GM18909 (cell line): ENCODE measurements at regions not wholly inside any gene's neighbourhood (a gene's known extent, or its start where the extent isn't known, plus 50 kb on each side); places are given as distances from the start of the nearest gene placed in this dataset.
"Not testable (repeated sequence)": the region's sequence is repeated elsewhere in the genome, so short reads cannot be mapped to it uniquely, and the experiment has no call there.

Source experiments
- ATAC-seq: cut with Tn5 transposase; IDR thresholded peaks from one replicate; pipeline ENCODE4 v1.9.1; 2021; ENCODE audit warnings: mild to moderate bottlenecking; ENCODE audit not compliant: unreplicated experiment, poor library complexity

- ATAC-seq, result no peak
These were observed 319.4 kb upstream of the STAC start for GRCh38 chr3:36060950-36061349.

DNA sequence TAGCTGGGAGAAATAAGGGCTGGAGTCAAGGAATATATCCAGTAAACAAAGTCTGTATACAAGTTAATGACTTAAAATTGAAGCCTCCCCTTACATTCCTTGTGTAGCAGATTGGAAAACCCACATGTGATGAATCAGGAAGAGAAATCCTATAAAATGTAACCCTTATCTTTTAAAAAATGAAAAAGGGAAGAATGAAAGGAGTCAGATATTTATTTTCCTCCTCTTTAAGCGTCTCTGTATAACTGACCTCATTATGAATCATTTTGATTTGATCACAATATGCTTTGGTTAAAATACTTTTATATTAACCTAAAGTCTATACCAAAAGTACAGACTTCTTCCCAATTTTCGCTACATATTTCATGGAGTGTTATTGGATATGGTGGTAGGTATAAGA lies 316.3 kb upstream of the STAC start:
- ATAC-seq, result no peak

DNA sequence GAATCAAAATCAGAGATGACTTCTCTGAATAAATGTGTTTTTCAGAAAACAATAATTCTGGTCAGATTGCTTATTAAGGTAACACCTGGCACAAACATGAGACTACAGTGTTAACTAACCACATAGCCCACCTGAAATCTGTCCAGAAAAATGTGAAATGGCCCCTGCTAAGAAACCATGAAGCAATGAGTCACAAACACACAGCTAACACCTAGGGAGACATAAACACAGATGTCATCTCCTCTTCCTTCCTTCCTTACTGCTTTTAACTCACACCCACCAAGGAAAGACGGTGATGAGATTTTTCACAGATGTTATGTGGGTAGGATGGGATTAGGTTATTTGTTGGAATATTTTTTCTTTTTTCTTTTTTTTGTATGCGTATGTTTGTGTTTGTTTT lies 315.0 kb upstream of the STAC start:
- ATAC-seq, result no peak

GRCh38 chr3:36075491-36075890 lies 304.8 kb upstream of the STAC start:
- no peak for ATAC-seq

- ATAC-seq, result no peak
These were observed 303.0 kb upstream of the STAC start for GRCh38 chr3:36077320-36077719.

DNA sequence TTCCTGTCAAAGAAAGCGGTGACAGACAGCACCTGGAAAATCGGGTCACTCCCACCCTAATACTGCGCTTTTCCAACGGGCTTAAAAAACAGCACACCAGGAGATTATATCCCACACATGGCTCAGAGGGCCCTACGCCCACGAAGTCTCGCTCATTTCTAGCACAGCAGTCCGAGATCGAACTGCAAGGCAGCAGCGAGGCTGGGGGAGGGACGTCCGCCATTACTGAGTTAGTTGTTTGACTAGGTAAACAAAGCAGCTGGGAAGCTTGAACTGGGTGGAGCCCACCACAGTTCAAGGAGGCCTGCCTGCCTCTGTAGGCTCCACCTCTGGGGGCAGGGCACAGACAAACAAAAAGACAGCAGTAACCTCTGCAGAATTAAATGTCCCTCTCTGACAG lies 297.3 kb upstream of the STAC start:
- not testable (repeated sequence) for ATAC-seq

GRCh38 chr3:36095238-36095637 lies 285.1 kb upstream of the STAC start:
- peak; percentile 74 for ATAC-seq

GRCh38 chr3:36097209-36097608 lies 283.1 kb upstream of the STAC start:
- ATAC-seq, result no peak

DNA sequence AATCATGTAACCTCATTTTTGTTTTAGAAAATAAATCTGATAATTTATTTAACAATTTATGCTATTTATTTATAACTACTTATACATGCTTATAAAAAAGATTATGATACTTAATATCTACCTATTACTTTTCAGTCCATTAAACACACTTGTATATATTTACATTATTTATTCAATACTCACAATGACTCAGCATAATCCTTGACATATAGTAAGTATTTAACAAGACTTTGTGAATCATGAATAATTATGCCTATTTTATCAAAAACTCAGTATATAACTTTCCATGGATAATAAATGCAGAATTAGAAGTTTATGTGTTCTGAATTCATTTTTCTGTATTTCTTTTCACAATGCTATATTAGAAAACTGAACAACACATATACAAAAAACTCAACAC lies 266.0 kb upstream of the STAC start:
- no peak for ATAC-seq

DNA sequence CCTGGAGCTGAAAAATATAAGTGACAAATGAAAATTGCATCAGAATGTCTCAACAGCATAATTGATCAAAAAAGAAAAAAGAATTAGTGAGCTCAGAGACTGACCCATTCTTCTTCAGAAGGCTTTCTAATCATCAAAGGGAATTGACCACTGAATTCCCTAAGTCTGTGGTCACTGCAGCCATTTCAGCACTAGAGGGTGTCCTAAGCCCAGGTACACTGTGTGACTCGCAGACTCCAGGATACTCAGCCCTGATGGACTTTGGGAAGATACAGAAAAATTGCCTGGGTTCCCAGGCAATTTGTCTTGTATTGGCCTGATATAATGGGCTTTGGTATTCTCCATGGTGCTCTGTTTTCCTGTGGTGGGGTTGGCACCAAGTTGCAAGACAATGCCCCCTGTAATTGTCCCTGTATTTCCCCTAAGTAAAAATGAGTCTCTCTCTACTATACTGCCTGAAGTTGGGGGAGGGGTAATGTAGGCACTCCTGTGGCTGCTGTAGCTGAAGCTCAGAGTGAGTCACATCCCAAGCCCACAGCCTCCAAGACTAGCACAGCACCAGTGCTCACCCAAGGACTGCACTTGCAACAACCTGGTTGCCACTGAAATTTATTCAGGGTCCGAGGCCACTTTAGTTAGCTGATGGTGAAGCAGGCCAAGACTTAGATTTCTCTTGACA lies 256.0 kb upstream of the STAC start:
- ATAC-seq, result no peak

DNA sequence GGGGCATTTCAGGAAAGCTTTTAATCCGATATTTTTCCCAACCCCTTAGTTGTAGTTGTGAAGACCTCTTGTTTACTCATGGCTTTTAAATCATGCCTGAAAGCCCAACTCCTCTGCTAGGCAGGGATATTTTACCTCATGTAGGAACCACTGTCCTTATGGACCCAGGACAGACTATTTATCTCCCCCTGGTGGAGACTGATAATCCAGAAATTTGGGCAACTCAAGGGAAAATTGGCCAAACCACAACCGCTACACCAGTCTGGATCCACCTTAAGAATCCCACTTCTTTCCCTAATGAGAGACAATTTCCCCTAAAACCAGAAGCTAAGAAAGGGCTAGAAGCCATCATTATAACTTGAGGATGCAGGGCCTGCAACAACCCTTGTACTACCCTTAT lies 248.1 kb upstream of the STAC start:
- no peak for ATAC-seq

GRCh38 chr3:36135863-36136262 lies 244.4 kb upstream of the STAC start:
- no peak for ATAC-seq

DNA sequence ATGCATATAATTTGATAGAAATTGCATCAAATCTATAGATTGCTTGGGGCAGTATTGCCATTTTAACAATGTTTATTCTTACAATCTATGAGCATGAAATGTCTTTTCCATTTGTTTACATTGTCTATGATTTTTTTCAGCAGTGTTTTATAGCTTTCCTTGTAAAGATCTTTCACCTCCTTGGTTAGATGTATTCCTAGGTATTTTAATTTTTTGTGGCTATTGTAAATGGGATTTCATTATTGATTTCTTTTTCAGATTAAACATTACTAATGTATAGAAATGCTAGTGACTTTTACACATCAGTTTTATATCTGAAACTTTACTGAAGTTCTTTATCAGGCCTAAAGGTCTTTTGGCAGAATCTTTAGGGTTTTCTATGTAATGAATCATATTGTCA lies 237.6 kb upstream of the STAC start:
- ATAC-seq, result no peak

DNA sequence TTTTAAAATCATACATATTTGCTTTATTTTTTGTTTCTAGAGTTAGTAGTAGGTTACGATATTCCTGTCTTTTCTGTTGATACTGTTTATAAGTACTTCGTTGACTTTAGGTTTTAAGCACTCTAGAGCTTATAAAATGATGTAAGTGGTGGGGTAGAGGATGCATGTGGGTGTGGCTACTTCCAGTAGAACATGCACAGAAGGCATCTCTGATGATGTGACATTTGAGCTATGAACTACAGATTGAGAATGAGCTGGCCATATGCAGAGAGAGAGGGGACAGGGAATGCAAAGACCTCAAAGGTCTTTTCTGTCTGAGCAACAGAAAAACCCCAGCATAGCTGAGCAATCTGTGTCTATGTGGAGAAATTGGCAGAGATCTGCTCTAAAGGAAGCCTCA lies 233.9 kb upstream of the STAC start:
- no peak for ATAC-seq

DNA sequence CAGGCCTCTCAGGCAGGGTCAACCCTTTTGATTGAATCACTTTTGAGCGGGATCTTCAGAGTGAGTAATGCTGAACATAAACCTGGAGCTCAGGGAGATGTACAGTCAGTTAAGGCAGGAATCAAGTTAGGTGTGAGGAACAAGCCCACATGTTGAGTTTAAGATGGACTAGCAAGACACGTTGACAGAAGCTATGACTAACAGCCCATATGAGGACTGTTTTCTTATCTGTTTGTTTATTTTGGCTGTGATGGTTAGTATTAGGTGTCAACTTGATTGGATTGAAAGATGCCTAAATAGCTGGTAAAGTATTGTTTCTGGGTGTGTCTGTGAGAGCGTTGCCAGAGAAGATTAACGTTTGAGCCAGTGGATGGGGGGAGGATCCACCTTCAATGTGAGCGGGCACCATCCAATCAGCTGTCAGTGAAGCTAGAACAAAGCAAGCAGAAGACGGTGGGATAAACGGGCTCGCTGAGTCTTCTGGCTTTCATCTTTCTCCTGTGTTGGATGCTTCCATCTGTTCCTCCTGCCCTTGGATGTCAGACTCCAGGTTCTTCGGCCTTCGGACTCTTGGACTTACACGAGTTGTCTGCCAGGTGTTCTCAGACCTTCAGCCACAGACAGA lies 232.3 kb upstream of the STAC start:
- no peak for ATAC-seq

DNA sequence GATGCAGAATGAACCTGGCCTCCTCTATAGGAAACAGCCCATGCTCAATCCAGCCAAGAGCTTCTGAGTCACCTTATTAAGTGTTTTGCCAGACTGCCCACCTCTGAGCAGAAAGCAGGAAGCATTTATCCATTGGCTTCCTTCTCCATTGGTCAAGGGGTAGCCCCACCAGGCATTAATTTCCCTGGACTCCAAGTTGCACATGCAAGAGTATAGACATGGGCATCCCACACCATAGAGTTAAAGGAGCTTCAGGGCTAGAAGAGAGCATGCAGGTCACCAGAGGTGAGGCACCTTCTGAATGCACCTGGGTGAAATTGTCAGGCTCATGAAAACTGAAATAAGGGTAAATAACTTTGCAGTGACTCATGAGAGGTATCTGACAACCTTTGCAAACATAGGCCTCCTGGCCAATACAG lies 230.8 kb upstream of the STAC start:
- ATAC-seq, result no peak

- ATAC-seq, result no peak
These were observed 224.8 kb upstream of the STAC start for GRCh38 chr3:36155515-36155914.

DNA sequence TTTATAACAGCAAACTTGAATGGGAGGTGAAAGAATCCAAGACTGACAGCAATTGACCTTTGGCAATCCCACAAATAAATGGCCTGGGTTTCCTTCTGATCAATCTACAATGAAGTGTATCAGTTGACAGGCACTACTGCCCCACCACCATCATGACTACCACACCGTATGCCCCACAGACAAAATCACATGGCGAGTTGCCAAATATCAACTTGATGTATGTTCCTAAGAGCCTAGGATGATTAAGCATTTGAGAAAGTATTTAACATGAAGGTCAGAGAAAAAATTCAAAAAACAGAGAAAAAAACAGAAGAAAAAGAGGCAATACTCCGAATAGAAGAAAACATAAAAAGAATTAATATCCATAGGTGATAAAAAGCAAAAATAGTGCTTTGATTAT lies 215.9 kb upstream of the STAC start:
- ATAC-seq, result no peak

DNA sequence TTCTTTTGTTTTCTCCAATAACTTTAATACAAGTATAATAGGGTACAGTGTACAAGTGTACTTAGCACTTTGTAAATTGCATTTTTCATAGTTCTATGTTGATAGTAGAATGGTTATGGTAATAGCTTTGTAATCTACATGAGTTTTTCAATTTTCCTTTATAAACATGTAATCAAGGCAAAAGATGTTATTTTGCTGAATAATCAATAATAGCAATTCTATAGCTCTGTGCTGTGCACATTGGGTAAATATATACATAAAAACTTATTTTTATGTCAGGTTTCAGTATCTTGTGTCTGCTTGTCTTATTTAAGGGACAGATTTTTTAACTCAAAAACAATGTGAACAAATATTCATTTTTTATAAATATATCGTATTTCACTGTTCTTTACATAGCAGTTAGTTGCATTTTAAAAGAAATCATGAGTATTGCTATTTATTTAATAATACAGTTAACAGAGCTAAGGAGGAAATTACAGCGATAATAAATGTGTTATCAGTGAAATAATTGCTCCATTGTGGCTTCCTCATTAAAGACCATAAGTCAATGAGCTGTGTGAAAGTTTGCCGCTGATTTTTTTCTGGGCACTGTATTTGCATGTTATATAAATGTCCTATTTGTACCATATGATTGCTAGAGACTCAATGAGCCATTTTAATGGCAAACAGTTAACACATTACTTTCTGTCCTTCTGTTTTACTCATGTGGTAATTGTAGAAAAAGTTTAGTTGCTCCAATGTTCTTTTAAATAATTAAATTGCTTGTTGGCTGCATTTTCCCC lies 214.6 kb upstream of the STAC start:
- ATAC-seq, result no peak

GRCh38 chr3:36166477-36166876 lies 213.8 kb upstream of the STAC start:
- no peak for ATAC-seq

- no peak for ATAC-seq
These were observed 207.6 kb upstream of the STAC start for GRCh38 chr3:36172699-36173098.
